ENCODE measurements at regions not wholly inside any gene's neighbourhood (a gene's known extent, or its start where the extent isn't known, plus 50 kb on each side); places are given as distances from the start of the nearest gene placed in this dataset.

DNA sequence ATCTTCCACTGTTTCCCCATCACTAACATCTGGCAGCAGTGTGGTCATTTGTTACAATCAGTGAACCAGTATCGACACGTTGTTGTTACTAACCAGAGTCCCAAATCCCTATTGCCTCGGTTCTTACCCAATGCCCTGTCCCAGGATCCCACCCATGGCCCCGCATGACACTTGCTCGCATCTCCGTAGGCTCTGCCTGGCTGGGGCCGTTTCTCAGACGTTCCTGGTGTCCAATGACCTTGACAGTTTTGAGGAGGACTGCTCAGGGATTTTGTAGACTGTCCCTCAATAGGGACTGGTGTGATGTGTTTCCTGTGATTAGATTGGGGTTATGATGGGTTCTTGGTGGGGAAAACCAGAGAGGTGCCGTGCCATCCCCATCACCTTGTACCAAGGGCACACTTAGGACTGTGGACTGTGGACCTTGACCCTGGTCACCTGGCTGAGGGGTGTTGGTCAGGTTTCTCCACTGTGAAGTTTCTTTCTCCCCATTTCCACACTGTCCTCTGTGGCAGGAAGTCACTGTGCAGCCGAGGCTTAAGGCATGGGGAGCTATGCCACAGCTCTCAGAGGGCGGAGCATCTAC lies 108.4 kb downstream of the ADRA2C start:
- TF ChIP-seq, protein P1, sequence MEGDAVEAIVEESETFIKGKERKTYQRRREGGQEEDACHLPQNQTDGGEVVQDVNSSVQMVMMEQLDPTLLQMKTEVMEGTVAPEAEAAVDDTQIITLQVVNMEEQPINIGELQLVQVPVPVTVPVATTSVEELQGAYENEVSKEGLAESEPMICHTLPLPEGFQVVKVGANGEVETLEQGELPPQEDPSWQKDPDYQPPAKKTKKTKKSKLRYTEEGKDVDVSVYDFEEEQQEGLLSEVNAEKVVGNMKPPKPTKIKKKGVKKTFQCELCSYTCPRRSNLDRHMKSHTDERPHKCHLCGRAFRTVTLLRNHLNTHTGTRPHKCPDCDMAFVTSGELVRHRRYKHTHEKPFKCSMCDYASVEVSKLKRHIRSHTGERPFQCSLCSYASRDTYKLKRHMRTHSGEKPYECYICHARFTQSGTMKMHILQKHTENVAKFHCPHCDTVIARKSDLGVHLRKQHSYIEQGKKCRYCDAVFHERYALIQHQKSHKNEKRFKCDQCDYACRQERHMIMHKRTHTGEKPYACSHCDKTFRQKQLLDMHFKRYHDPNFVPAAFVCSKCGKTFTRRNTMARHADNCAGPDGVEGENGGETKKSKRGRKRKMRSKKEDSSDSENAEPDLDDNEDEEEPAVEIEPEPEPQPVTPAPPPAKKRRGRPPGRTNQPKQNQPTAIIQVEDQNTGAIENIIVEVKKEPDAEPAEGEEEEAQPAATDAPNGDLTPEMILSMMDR (IDR thresholded peaks at IDR 0.05; ENCODE audit: low read length), result no peak
- no peak for TF ChIP-seq EZH2 (optimal IDR thresholded peaks at IDR 0.05; ENCODE audit: low read depth, low read length)
